ENCODE measurements at regions not wholly inside any gene's neighbourhood (a gene's known extent, or its start where the extent isn't known, plus 50 kb on each side); places are given as distances from the start of the nearest gene placed in this dataset.
"Not testable (repeated sequence)": the region's sequence is repeated elsewhere in the genome, so short reads cannot be mapped to it uniquely, and the experiment has no call there.

GRCh38 chr10:123270806-123271205 lies 116.6 kb downstream of the BUB3 start:
- no peak for ATAC-seq (ENCODE audit: low read depth in 2 of 2)
- Histone ChIP-seq H3K4me3 (ENCODE audit: low read depth, low read length) (no peak overlapping the region), H3K4me1 (ENCODE audit: control insufficient read depth, insufficient read depth, low read length, poor library complexity, severe bottlenecking) (no peaks in the 10 kb centered on the region), H3K27ac (ENCODE audit: insufficient read depth, low read length, poor library complexity, severe bottlenecking) (no peak overlapping the region), H3K36me3 (ENCODE audit: control insufficient read depth, insufficient read depth, low read length) (no peaks in the 10 kb centered on the region), H3K27me3 (ENCODE audit: control insufficient read depth, insufficient read depth, low read length) (peaks cover 2% of the 10 kb centered on the region), H3K9me3 (ENCODE audit: control insufficient read depth in 2 of 2, low read length in 2 of 2) (no peaks in the 10 kb centered on the region)
- Mint-ChIP-seq H3K27me3 (peaks cover 10% of the 10 kb centered on the region), H3K36me3 (peaks cover 12% of the 10 kb centered on the region), H3K9me3 (peaks cover 0 to 2% (median 0%) of the 10 kb centered on the region in 7 donors), H3K4me3 (no peak overlapping the region), H3K4me1 (peaks cover 0 to 7% (median 5%) of the 10 kb centered on the region in 4 donors), H3K27ac (no peak overlapping the region)
- no peak for DNase-seq

- Histone ChIP-seq H3K4me3 (ENCODE audit: low read depth, low read length) (no peak overlapping the region), H3K4me1 (ENCODE audit: control insufficient read depth, insufficient read depth, low read length, poor library complexity, severe bottlenecking) (no peaks in the 10 kb centered on the region), H3K9me3 (ENCODE audit: control insufficient read depth in 2 of 2, low read length in 2 of 2) (no peaks in the 10 kb centered on the region), H3K27ac (ENCODE audit: insufficient read depth, low read length, poor library complexity, severe bottlenecking) (no peak overlapping the region), H3K36me3 (ENCODE audit: control insufficient read depth, insufficient read depth, low read length) (no peaks in the 10 kb centered on the region), H3K27me3 (ENCODE audit: control insufficient read depth, insufficient read depth, low read length) (peaks cover 2% of the 10 kb centered on the region)
- Mint-ChIP-seq H3K27ac (no peak overlapping the region), H3K27me3 (peaks cover 10% of the 10 kb centered on the region), H3K4me3 (no peak overlapping the region), H3K4me1 (peaks cover 0 to 7% (median 5%) of the 10 kb centered on the region in 4 donors), H3K36me3 (peaks cover 11% of the 10 kb centered on the region), H3K9me3 (peaks cover 0 to 2% (median 0%) of the 10 kb centered on the region in 7 donors)
- ATAC-seq (ENCODE audit: low read depth in 2 of 2) = no peak
- peak in 2 of 3 donors; percentile 31 to 35 for DNase-seq
Measured at GRCh38 chr10:123272171-123272570, 118.0 kb downstream of the BUB3 start.

GRCh38 chr10:123274306-123275135 lies 120.3 kb downstream of the BUB3 start:
- Histone ChIP-seq H3K36me3 (ENCODE audit: control insufficient read depth, insufficient read depth, low read length) (no peaks in the 10 kb centered on the region), H3K4me3 (ENCODE audit: low read depth, low read length) (no peak overlapping the region), H3K27me3 (ENCODE audit: control insufficient read depth, insufficient read depth, low read length) (peaks cover 2% of the 10 kb centered on the region), H3K4me1 (ENCODE audit: control insufficient read depth, insufficient read depth, low read length, poor library complexity, severe bottlenecking) (no peaks in the 10 kb centered on the region), H3K9me3 (ENCODE audit: control insufficient read depth in 2 of 2, low read length in 2 of 2) (no peaks in the 10 kb centered on the region), H3K27ac (ENCODE audit: insufficient read depth, low read length, poor library complexity, severe bottlenecking) (no peak overlapping the region)
- no peak overlapping the region for H3K27ac Mint-ChIP-seq
- H3K36me3 Mint-ChIP-seq = peaks cover 5% of the 10 kb centered on the region
- ATAC-seq (ENCODE audit: low read depth in 2 of 2) (no peak), DNase-seq (no peak)
- no peak overlapping the region for H3K4me3 Mint-ChIP-seq
- H3K4me1 Mint-ChIP-seq = peaks cover 0 to 7% (median 3%) of the 10 kb centered on the region in 4 donors
- peaks cover 10% of the 10 kb centered on the region for H3K27me3 Mint-ChIP-seq
- peaks cover 0 to 2% (median 0%) of the 10 kb centered on the region in 7 donors for H3K9me3 Mint-ChIP-seq

GRCh38 chr10:123275136-123275564 lies 120.9 kb downstream of the BUB3 start:
- Histone ChIP-seq H3K27ac (ENCODE audit: insufficient read depth, low read length, poor library complexity, severe bottlenecking) (no peak overlapping the region), H3K36me3 (ENCODE audit: control insufficient read depth, insufficient read depth, low read length) (no peaks in the 10 kb centered on the region), H3K4me1 (ENCODE audit: control insufficient read depth, insufficient read depth, low read length, poor library complexity, severe bottlenecking) (no peaks in the 10 kb centered on the region), H3K9me3 (ENCODE audit: control insufficient read depth in 2 of 2, low read length in 2 of 2) (no peaks in the 10 kb centered on the region), H3K4me3 (ENCODE audit: low read depth, low read length) (no peak overlapping the region), H3K27me3 (ENCODE audit: control insufficient read depth, insufficient read depth, low read length) (peaks cover 2% of the 10 kb centered on the region)
- no peak for DNase-seq
- Mint-ChIP-seq H3K4me1 (peaks cover 0 to 7% (median 3%) of the 10 kb centered on the region in 4 donors), H3K27me3 (peaks cover 10% of the 10 kb centered on the region), H3K36me3 (peaks cover 3% of the 10 kb centered on the region), H3K27ac (no peak overlapping the region), H3K9me3 (peaks cover 0 to 2% (median 0%) of the 10 kb centered on the region in 7 donors), H3K4me3 (peak overlapping the region in 2 of 4 donors; percentile 21 to 38)
- ATAC-seq (ENCODE audit: low read depth in 2 of 2) = no peak

- no peak overlapping the region for H3K4me3 ChIP-seq (ENCODE audit: low read depth, low read length)
- H3K27ac ChIP-seq (ENCODE audit: insufficient read depth, low read length, poor library complexity, severe bottlenecking) = no peak overlapping the region
Measured at GRCh38 chr10:123278445-123278844, 124.2 kb downstream of the BUB3 start.

GRCh38 chr10:123283371-123283770 lies 129.2 kb downstream of the BUB3 start:
- H3K27ac Mint-ChIP-seq, H3K27me3 Mint-ChIP-seq: not testable (repeated sequence)

More at GRCh38 chr10:123278445-123278844, 124.2 kb downstream of the BUB3 start:
- ATAC-seq (ENCODE audit: low read depth in 2 of 2) (no peak), DNase-seq (no peak)
- Histone ChIP-seq H3K36me3 (ENCODE audit: control insufficient read depth, insufficient read depth, low read length) (no peaks in the 10 kb centered on the region), H3K9me3 (ENCODE audit: control insufficient read depth in 2 of 2, low read length in 2 of 2) (no peaks in the 10 kb centered on the region), H3K4me1 (ENCODE audit: control insufficient read depth, insufficient read depth, low read length, poor library complexity, severe bottlenecking) (no peaks in the 10 kb centered on the region), H3K27me3 (ENCODE audit: control insufficient read depth, insufficient read depth, low read length) (no peaks in the 10 kb centered on the region)
- H3K27ac Mint-ChIP-seq = no peak overlapping the region
- H3K4me3 Mint-ChIP-seq = no peak overlapping the region
- H3K36me3 Mint-ChIP-seq = peaks cover 8% of the 10 kb centered on the region
- peaks cover 0 to 2% (median 0%) of the 10 kb centered on the region in 7 donors for H3K9me3 Mint-ChIP-seq
- H3K4me1 Mint-ChIP-seq = peaks cover 0 to 4% (median 1%) of the 10 kb centered on the region in 4 donors
- peaks cover 10% of the 10 kb centered on the region for H3K27me3 Mint-ChIP-seq

GRCh38 chr10:123284022-123284421 lies 129.8 kb downstream of the BUB3 start:
- Mint-ChIP-seq H3K27ac (peak overlapping the region in 1 of 3 donors; percentile 49), H3K36me3 (peaks cover 8% of the 10 kb centered on the region), H3K9me3 (peaks cover 0 to 1% (median 0%) of the 10 kb centered on the region in 7 donors), H3K4me1 (peaks cover 0 to 4% (median 0%) of the 10 kb centered on the region in 4 donors), H3K4me3 (no peak overlapping the region), H3K27me3 (no peaks in the 10 kb centered on the region)
- no peaks in the 10 kb centered on the region for H3K9me3 ChIP-seq (ENCODE audit: control insufficient read depth in 2 of 2, low read length in 2 of 2)
- H3K27ac ChIP-seq (ENCODE audit: insufficient read depth, low read length, poor library complexity, severe bottlenecking) = no peak overlapping the region
- DNase-seq (peak in 1 of 3 donors; percentile 13), ATAC-seq (ENCODE audit: low read depth in 2 of 2) (no peak)
- no peaks in the 10 kb centered on the region for H3K4me1 ChIP-seq (ENCODE audit: control insufficient read depth, insufficient read depth, low read length, poor library complexity, severe bottlenecking)
- no peak overlapping the region for H3K4me3 ChIP-seq (ENCODE audit: low read depth, low read length)
- no peaks in the 10 kb centered on the region for H3K27me3 ChIP-seq (ENCODE audit: control insufficient read depth, insufficient read depth, low read length)
- H3K36me3 ChIP-seq (ENCODE audit: control insufficient read depth, insufficient read depth, low read length) = no peaks in the 10 kb centered on the region

More at GRCh38 chr10:123283371-123283770, 129.2 kb downstream of the BUB3 start:
- H3K36me3 Mint-ChIP-seq; H3K9me3 Mint-ChIP-seq; H3K27me3 ChIP-seq (ENCODE audit: control insufficient read depth, insufficient read depth, low read length); H3K4me3 ChIP-seq (ENCODE audit: low read depth, low read length); H3K4me3 Mint-ChIP-seq; H3K4me1 ChIP-seq (ENCODE audit: control insufficient read depth, insufficient read depth, low read length, poor library complexity, severe bottlenecking); DNase-seq; H3K36me3 ChIP-seq (ENCODE audit: control insufficient read depth, insufficient read depth, low read length); H3K27ac ChIP-seq (ENCODE audit: insufficient read depth, low read length, poor library complexity, severe bottlenecking); ATAC-seq (ENCODE audit: low read depth in 2 of 2); H3K4me1 Mint-ChIP-seq; H3K9me3 ChIP-seq (ENCODE audit: control insufficient read depth in 2 of 2, low read length in 2 of 2): not testable (repeated sequence)
